ENCODE measurements at regions not wholly inside any gene's neighbourhood (a gene's known extent, or its start where the extent isn't known, plus 50 kb on each side); places are given as distances from the start of the nearest gene placed in this dataset.
A peak's percentile ranks its signal among the peaks of the same experiment; 100 is the strongest.
"Not testable (repeated sequence)": the region's sequence is repeated elsewhere in the genome, so short reads cannot be mapped to it uniquely, and the experiment has no call there.

GRCh38 chr9:72454871-72455491 is 66.4 kb upstream of the TMC1 start:
- Mint-ChIP-seq H3K27ac (no peak overlapping the region), H3K36me3 (ENCODE audit: low read depth) (no peaks in the 10 kb centered on the region), H3K27me3 (ENCODE audit: insufficient read depth) (no peaks in the 10 kb centered on the region), H3K4me3 (no peak overlapping the region), H3K4me1 (peaks cover 16% of the 10 kb centered on the region), H3K9me3 (no peaks in the 10 kb centered on the region)
- H3K27ac ChIP-seq (ENCODE audit: low read depth, low read length) = peak overlapping the region; percentile 88
- H3K9me3 ChIP-seq (ENCODE audit: control insufficient read depth, low read length) = no peaks in the 10 kb centered on the region
- no peak for DNase-seq
- no peak for TF ChIP-seq CTCF (conservative IDR thresholded peaks at IDR 0.05)
- WGBS, 2 experiments (ENCODE audit: insufficient coverage in 1 of 2, insufficient read length in 1 of 2) = 56 to 83% methylated on average over 1 to 2 of the region's 2 CpGs
- no peaks in the 10 kb centered on the region for H3K4me1 ChIP-seq (ENCODE audit: control insufficient read depth, insufficient read depth, low read length)
- H3K27me3 ChIP-seq (ENCODE audit: control insufficient read depth, insufficient read depth, low read length, poor library complexity, severe bottlenecking) = no peaks in the 10 kb centered on the region
- H3K36me3 ChIP-seq (ENCODE audit: control insufficient read depth, insufficient read depth, low read length) = no peaks in the 10 kb centered on the region
- peak overlapping the region; percentile 16 for H3K4me3 ChIP-seq (ENCODE audit: low read length)
- no peak overlapping the region for H3K9ac ChIP-seq (ENCODE audit: extremely low read depth, low read length, poor library complexity, severe bottlenecking)

DNA sequence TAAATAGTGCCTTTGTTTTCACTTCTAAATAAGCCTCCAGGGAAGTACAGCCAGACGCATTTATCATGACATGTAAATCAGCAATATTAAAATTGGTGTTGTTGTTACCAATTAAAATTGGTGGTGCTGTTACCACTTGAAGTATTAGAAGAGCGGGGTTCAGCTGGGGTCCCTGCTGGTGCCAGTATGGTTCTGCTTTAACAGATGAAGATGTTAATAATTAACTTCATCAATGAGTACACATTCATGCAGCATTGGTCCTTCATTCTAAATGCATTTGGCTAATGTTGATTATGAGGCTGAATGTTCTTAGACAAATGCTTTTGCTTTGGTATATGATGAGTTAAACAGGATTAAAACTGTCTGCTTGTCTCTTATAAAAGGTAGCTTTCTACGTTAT is 67.6 kb upstream of the TMC1 start:
- H3K9me3 Mint-ChIP-seq = no peaks in the 10 kb centered on the region
- TF ChIP-seq CTCF (conservative IDR thresholded peaks at IDR 0.05) = no peak
- DNase-seq = no peak
- H3K4me1 Mint-ChIP-seq = peaks cover 16% of the 10 kb centered on the region
- no peak overlapping the region for H3K27ac Mint-ChIP-seq
- Histone ChIP-seq H3K9me3 (ENCODE audit: control insufficient read depth, low read length) (no peaks in the 10 kb centered on the region), H3K4me3 (ENCODE audit: low read length) (no peak overlapping the region), H3K9ac (ENCODE audit: extremely low read depth, low read length, poor library complexity, severe bottlenecking) (no peak overlapping the region), H3K4me1 (ENCODE audit: control insufficient read depth, insufficient read depth, low read length) (no peaks in the 10 kb centered on the region), H3K27ac (ENCODE audit: low read depth, low read length) (no peak overlapping the region), H3K36me3 (ENCODE audit: control insufficient read depth, insufficient read depth, low read length) (no peaks in the 10 kb centered on the region), H3K27me3 (ENCODE audit: control insufficient read depth, insufficient read depth, low read length, poor library complexity, severe bottlenecking) (no peaks in the 10 kb centered on the region)
- 95 to 100% methylated on average over 1 to 2 of the region's 3 CpGs for WGBS, 2 experiments (ENCODE audit: insufficient coverage in 1 of 2, insufficient read length in 1 of 2)
- no peak overlapping the region for H3K4me3 Mint-ChIP-seq
- no peaks in the 10 kb centered on the region for H3K36me3 Mint-ChIP-seq (ENCODE audit: low read depth)
- no peaks in the 10 kb centered on the region for H3K27me3 Mint-ChIP-seq (ENCODE audit: insufficient read depth)

GRCh38 chr9:72446241-72446640 is 75.2 kb upstream of the TMC1 start:
- H3K27ac Mint-ChIP-seq = not testable (repeated sequence)

More at GRCh38 chr9:72446241-72446640, 75.2 kb upstream of the TMC1 start:
- not testable (repeated sequence) for H3K27me3 Mint-ChIP-seq (ENCODE audit: insufficient read depth); H3K9me3 ChIP-seq (ENCODE audit: control insufficient read depth, low read length); H3K4me3 ChIP-seq (ENCODE audit: low read length); H3K36me3 Mint-ChIP-seq (ENCODE audit: low read depth); H3K36me3 ChIP-seq (ENCODE audit: control insufficient read depth, insufficient read depth, low read length); H3K4me3 Mint-ChIP-seq; H3K9ac ChIP-seq (ENCODE audit: extremely low read depth, low read length, poor library complexity, severe bottlenecking); H3K27me3 ChIP-seq (ENCODE audit: control insufficient read depth, insufficient read depth, low read length, poor library complexity, severe bottlenecking); H3K27ac ChIP-seq (ENCODE audit: low read depth, low read length); H3K4me1 ChIP-seq (ENCODE audit: control insufficient read depth, insufficient read depth, low read length); DNase-seq; H3K9me3 Mint-ChIP-seq
- WGBS, 2 experiments (ENCODE audit: insufficient coverage in 1 of 2, insufficient read length in 1 of 2) = 92 to 100% methylated on average over 1 to 5 of the region's 5 CpGs
- H3K4me1 Mint-ChIP-seq = peaks cover 13% of the 10 kb centered on the region

Measured in endodermal cell (in vitro differentiated cells).